ENCODE measurements at regions not wholly inside any gene's neighbourhood (a gene's known extent, or its start where the extent isn't known, plus 50 kb on each side); places are given as distances from the start of the nearest gene placed in this dataset.
"Not testable (repeated sequence)": the region's sequence is repeated elsewhere in the genome, so short reads cannot be mapped to it uniquely, and the experiment has no call there.

- DNase-seq (ENCODE audit: low spot score): peak; percentile 74
These were observed 164.6 kb upstream of the PPP1R3A start for GRCh38 chr7:114083166-114084001.

DNA sequence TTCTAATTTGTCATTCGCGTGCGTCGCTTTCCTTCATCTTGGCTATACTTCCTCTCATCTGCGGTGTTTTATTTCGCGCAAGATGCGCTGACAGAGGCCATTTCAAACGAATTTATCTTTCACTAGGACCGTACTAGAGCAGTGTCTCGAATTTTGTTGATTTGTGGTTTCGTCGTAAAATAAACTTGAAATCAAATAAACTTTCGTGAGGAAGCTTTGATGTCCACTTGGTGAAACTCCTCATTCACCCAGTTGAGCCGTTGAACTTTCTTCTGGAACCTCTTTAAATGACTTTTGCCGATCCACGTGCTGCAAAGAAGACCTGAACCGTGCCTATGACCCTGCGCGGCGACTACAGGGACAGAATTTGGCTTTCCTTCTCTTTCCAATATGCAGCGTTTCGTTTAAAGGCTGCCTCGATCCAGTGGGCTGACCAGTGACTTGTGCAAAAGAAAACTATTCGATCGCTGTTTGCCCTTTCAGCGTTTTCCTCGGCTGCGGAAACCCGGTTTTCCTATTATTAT, 163.9 kb upstream of the PPP1R3A start:
- DNase-seq (ENCODE audit: low spot score): no peak

DNA sequence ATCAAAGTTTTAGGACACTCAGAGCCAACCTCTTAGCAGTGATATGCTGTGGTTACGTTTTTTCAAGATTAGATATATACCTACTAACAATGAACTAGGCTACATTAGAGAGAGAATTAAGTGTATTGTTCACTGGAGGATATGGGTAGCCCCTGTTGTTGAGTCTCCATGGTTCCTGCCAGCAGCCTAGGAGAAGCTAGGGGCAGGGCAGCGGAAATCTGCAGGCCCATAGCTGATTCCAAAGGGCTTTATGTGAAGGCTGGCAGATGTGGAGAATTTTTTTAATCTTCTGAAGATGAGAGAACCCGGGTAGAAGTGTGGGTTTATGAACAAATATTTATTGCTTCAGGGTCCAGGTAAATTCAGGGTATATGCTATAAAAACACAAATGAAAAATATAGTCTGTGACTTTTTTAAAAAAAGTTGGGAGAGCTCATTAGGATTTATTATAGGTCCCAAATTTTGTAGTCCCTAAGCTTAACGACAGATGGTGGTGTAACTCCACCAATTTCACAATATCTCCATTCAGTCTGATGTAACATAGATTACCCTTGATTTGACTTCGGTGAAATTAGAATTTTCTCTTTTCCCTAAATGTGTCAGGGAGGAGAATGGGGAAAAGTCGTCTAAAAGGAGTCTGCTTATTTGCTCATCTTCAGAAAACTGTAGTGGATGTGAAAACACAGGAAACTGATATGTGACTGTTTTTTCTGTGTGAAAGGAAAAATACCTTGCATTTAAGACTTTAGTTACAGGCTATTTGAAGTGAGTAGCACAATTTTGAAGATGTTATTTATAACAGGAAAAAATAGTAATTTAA, 163.0 kb upstream of the PPP1R3A start:
- DNase-seq (ENCODE audit: low spot score): no peak

DNA sequence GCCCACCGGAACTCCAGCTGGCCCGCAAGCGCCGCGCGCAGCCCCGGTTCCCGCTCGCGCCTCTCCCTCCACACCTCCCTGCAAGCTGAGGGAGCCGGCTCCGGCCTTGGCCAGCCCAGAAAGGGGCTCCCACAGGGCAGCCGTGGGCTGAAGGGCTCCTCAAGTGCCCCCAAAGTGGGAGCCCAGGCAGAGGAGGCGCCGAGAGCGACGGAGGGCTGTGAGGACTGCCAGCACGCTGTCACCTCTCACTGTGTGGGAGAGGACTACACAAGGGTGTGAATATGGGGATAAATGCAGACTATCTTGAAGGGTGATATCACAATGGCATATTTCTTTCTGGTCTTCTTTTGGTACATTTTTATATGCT, 158.3 kb upstream of the PPP1R3A start:
- DNase-seq (ENCODE audit: low spot score): not testable (repeated sequence)

GRCh38 chr7:114076392-114077157, 157.8 kb upstream of the PPP1R3A start:
- not testable (repeated sequence) for DNase-seq (ENCODE audit: low spot score)

- no peak for DNase-seq (ENCODE audit: low spot score)
These were observed 154.9 kb upstream of the PPP1R3A start for GRCh38 chr7:114073701-114074100.

GRCh38 chr7:114070246-114070645, 151.4 kb upstream of the PPP1R3A start:
- no peak for DNase-seq (ENCODE audit: low spot score)

DNA sequence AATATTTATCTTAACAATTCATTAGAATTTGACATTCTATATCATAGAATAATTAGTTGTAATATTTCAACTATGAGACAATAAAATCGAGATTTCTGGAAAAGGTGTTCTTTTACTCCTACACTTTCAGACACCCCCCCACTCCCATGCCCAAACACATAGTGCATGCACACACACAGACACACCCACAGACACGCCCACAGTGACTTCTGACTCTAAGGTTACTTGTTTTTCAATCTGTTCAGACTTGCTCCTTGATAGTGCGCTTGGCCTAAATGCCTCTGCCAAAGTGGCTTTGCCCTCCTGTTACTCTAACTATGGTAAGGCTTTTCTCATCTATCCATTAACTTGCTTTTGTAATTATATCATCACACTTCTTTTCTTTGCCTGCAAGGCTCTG, 144.0 kb upstream of the PPP1R3A start:
- DNase-seq (ENCODE audit: low spot score): no peak

DNA sequence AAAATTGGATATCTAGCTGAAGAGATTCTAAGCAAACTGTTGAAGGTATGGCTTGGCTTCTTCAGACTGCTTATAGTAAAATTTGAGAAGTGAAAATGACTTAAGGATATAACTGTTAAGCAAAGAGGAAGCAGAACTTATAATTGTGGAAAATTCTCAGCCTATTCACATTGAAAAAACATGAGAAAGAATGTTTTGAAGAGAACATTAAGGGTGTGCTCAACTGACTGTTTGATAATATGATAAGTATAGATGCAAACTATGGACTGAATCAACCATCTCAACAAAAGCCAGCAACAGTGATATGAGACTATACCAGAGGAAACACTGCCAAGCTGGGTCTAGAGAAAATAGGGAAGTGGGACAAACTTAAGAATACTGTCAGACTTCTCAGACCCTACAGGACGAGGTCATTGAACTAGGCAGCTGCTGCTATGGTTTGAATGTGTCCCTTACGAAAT, 133.1 kb upstream of the PPP1R3A start:
- no peak for DNase-seq (ENCODE audit: low spot score)

DNA sequence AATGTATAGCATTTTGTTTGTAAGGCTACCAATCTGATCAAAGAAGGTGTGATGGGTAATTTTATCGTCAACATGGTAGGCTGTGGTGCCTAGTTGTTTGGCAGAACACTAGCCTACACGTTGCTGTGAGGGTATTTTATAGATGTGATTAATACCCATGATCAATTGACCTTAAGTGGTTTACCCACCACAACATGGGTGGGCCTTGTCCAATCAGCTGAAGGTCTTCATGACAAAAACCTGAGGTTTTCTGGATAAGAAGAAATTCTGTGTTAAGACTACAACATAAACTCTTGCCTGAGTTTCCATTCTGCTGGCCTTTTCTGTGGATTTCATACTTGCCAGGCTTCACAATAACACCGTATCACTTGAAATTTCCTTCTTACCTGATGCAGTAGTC, 131.8 kb upstream of the PPP1R3A start:
- DNase-seq (ENCODE audit: low spot score): no peak

DNA sequence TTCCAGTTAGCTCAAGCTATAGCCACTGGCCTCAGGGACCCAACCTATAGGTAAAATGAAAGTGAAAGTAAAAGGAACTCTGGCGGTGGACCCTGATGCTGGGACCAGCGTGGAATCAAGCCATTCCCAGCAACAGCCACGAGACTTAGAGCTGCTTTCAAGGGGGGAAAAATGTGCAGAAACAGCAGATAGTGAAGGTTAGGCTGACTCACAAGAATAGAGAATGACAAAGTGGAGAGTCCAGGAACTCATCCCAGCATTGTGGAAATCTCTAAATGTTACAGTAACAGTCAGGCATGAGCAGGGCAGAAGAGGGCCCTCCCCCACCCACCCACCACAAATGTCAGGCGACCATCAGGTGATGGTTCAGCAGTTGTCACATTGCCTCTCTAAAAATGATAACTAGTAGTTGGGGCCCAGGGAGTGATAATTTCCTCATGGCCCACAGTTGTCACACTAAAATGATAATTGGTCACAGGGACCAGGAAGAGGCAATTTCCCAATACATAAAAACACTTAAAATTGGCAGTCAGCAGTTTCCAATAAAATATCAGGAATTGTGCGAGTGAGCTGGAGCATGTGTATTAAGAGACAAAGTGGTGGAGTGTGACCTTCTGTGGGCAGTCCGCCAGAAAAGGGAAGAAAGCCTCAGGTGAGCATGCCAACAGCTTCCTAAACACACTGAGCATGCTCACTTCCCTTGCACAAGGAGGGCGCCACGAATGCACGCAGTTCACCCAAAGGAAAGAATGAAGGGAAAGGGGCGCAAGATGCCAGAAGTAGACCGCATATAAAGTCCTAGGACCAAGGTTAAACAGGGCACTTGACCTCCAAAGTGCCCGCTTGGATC, 129.8 kb upstream of the PPP1R3A start:
- no peak for DNase-seq (ENCODE audit: low spot score)

- no peak for DNase-seq (ENCODE audit: low spot score)
These were observed 129.1 kb upstream of the PPP1R3A start for GRCh38 chr7:114047889-114048288.

DNA sequence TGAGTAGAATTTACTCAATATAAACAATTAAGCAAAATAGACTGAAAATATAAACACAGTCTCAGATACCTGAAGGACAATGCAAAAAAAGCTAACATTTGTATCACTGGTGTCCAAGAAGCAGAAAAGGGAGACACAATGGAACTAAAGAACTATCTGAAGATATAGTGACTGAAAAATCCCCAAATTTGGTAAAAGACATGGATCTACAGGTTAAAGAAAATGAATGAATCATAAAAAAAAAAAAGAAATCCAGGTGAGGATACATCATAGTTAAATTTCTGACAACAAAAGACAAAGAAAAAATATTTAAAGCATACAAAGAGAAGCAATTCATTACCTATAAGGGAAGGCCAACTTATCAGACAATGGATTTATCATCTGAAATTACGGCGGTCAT, 114.7 kb upstream of the PPP1R3A start:
- DNase-seq (ENCODE audit: low spot score): no peak

GRCh38 chr7:114026486-114027089, 107.8 kb upstream of the PPP1R3A start:
- no peak for DNase-seq (ENCODE audit: low spot score)

GRCh38 chr7:114021135-114021534, 102.3 kb upstream of the PPP1R3A start:
- no peak for DNase-seq (ENCODE audit: low spot score)

DNA sequence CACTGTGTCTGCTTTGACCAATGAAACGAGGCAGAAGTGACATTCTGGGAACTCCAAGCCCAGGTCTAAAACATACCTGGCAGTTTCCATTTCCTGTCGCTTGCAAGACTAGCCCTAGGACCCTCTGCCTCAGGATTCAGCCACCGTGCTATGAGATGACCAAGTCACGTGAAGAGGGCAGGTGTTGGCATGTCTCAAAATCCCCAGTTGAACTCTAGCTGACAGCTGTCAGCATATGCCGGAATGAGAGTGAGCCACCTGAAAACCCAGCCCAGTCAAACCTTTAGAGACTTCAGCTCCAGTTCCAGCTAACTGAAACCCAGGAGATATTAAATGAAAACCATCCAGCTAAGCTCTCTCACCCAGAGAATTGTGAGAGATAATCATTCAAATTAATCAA, 89.9 kb upstream of the PPP1R3A start:
- DNase-seq (ENCODE audit: low spot score): no peak

GRCh38 chr7:114007386-114007785, 88.6 kb upstream of the PPP1R3A start:
- no peak for DNase-seq (ENCODE audit: low spot score)

GRCh38 chr7:113998934-113999333, 80.1 kb upstream of the PPP1R3A start:
- DNase-seq (ENCODE audit: low spot score): no peak

- DNase-seq (ENCODE audit: low spot score): no peak
These were observed 77.6 kb upstream of the PPP1R3A start for GRCh38 chr7:113996405-113996804.

DNA sequence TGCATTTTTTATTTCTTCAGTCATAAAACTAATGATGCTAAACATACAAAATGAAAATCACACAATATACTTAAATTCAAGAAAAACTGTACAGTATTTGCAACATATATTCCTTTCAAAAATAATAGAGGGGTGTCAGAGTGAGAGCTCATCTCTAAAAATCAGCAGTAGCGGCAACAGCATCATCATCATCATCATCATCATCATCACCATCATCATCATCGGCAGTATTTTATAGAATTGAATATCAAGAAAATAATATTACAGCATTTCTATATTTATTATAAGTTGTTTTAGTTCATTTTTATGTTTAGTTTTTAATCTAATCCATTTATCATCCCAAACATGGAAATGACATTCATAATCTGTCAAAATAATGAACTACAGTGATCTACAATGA, 67.4 kb upstream of the PPP1R3A start:
- DNase-seq (ENCODE audit: low spot score): no peak

DNA sequence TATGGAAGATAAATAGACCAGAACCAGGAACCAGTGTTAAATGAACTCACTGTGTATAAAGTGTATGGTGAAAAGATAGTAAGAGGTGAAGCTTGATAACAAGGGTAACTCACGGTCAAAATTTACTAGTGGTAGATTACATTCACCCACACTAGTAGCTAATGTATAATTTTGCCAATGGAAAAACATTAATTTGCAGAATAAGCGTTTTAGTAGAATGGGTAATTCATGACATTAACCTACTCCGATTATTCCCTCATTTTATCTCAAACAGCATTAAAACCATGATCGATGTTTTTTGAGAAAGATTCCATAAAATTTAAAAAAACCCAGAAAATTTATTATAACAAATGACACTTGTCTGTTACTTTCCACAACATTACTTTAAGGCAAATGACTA, 57.7 kb upstream of the PPP1R3A start:
- no peak for DNase-seq (ENCODE audit: low spot score)
